CD8-positive, alpha-beta memory T cell (primary cell): ENCODE measurements at regions not wholly inside any gene's neighbourhood (a gene's known extent, or its start where the extent isn't known, plus 50 kb on each side); places are given as distances from the start of the nearest gene placed in this dataset.

Source experiments
- CTCF ChIA-PET: fragments of 350-600 bp; sonication (Branson Sonifier 250); formaldehyde crosslinking; loops from one replicate; lab custom pipeline; 2021; ENCODE audit warnings: antibody characterized with exemption; lab: Charles Lee
- POLR2A ChIA-PET: fragments of 350-600 bp; sonication (Branson Sonifier 250); formaldehyde crosslinking; loops from one replicate; lab custom pipeline; 2021; ENCODE audit warnings: antibody characterized with exemption; lab: Charles Lee
- DNase-seq, 5 donors: peaks; one replicate each; pipeline versions ENCODE4 v3.0.0 to v3.0.0-alpha.2; 2020 to 2022; ENCODE audit warnings: mixed read lengths in 1 of 5
- H3K27ac ChIP-seq: one replicate; pipeline ENCODE4 v1.7.0; 2013; ENCODE audit warnings: low read depth, mild to moderate bottlenecking, low read length, moderate library complexity
- H3K27me3 ChIP-seq: 2 replicates; pipeline ENCODE4 v1.7.0; 2013; ENCODE audit warnings: low read length, mild to moderate bottlenecking; ENCODE audit not compliant: insufficient read depth, poor library complexity, severe bottlenecking
- H3K36me3 ChIP-seq: 2 replicates; pipeline ENCODE4 v1.7.0; 2013; ENCODE audit warnings: mild to moderate bottlenecking, low read length, moderate library complexity; ENCODE audit not compliant: insufficient read depth
- H3K4me1 ChIP-seq: 2 replicates; pipeline ENCODE4 v1.7.0; 2013; ENCODE audit warnings: mild to moderate bottlenecking, low read length, moderate library complexity; ENCODE audit not compliant: insufficient read depth
- H3K4me3 ChIP-seq: 2 replicates; pipeline ENCODE4 v1.7.0; 2013; ENCODE audit warnings: mild to moderate bottlenecking, low read length
- H3K9me3 ChIP-seq: 2 replicates; pipeline ENCODE4 v1.7.0; 2013; ENCODE audit warnings: mild to moderate bottlenecking, low read length
- H3K27ac Mint-ChIP-seq, 8 donors: one replicate each; pipeline ENCODE4 v1.8.0; 2020 to 2021; ENCODE audit warnings: mixed read lengths in 8 of 8, mild to moderate bottlenecking in 6 of 8, inconsistent platforms in 3 of 8, moderate library complexity in 3 of 8
- H3K27me3 Mint-ChIP-seq, 2 donors: one replicate each; pipeline ENCODE4 v1.8.0; 2020 to 2021; ENCODE audit warnings: mixed read lengths in 2 of 2, mild to moderate bottlenecking in 1 of 2, moderate library complexity in 1 of 2
- H3K36me3 Mint-ChIP-seq, 3 donors: one replicate each; pipeline ENCODE4 v1.8.0; 2020 to 2021; ENCODE audit warnings: mixed read lengths in 3 of 3, inconsistent platforms in 1 of 3, mild to moderate bottlenecking in 1 of 3
- H3K4me1 Mint-ChIP-seq, 3 donors: one replicate each; pipeline ENCODE4 v1.8.0; 2020 to 2021; ENCODE audit warnings: mixed read lengths in 3 of 3, inconsistent platforms in 1 of 3, mild to moderate bottlenecking in 1 of 3
- H3K4me3 Mint-ChIP-seq, 7 donors: one replicate each; pipeline ENCODE4 v1.8.0; 2020 to 2021; ENCODE audit warnings: mixed read lengths in 7 of 7, mild to moderate bottlenecking in 6 of 7, moderate library complexity in 4 of 7, inconsistent platforms in 2 of 7
- H3K9me3 Mint-ChIP-seq, 5 donors: one replicate each; pipeline ENCODE4 v1.8.0; 2020 to 2022; ENCODE audit warnings: mixed read lengths in 5 of 5, mild to moderate bottlenecking in 3 of 5, moderate library complexity in 2 of 5, inconsistent platforms in 1 of 5

DNA sequence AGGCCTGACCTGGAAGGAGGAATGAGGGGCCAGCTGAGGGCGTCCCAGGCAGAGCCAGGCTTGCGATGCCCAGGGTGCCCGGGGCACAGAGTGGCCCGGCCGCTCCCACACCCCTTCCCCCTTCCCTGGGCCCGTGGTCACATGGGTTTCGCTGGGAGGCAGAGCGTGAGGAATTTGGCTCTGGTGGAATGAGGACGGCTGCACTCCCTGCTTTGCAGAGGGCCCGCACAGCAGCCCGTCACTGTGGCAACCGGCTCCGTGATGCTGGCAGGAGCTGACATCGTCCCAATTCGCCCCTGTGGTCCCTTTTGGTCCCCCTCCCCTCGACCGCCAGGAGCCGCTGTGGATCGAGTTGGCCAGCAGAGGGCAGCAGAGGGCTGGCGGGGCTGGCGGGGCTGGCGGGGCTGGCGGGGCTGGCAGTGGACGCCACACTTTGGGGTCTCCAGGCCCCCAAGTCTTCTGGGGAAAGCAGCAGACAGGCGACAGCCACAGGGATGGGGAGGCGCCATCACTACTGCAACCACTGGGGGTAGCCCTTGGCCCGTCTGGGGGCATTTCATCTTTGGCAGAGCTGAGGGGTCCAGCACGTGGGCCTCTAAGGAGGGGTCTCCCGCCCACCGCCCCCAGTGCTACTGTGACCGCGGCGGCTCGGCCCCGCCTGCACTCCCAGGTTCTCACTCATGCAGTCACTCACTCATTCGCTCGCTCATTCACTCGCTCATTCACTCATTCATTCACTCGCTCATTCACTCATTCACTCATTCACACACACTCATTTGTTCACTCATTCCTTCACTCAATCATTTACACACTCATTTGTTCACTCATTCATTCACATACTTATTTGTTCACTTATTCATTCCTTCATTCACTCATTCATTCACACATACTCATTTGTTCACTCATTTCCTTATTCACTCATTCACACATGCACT is 49.7 kb upstream of the BHLHE23 start:
- Mint-ChIP-seq H3K27me3 (peaks cover 6 to 32% of the 10 kb centered on the region in 2 donors), H3K36me3 (peaks cover 0 to 3% (median 0%) of the 10 kb centered on the region in 3 donors), H3K4me3 (no peak overlapping the region), H3K4me1 (no peaks in the 10 kb centered on the region), H3K27ac (no peak overlapping the region), H3K9me3 (no peaks in the 10 kb centered on the region)
- ChIA-PET CTCF (interaction anchor here (0.9 to 1.9 kb wide), 3 partner anchors 13 to 166 kb away, joined by 3 to 8 read pairs (median 3); no protein-coding TSS in a partner anchor), POLR2A (no interaction called here)
- no peaks in the 10 kb centered on the region for H3K4me1 ChIP-seq
- H3K27ac ChIP-seq: no peak overlapping the region
- no peaks in the 10 kb centered on the region for H3K36me3 ChIP-seq
- no peaks in the 10 kb centered on the region for H3K9me3 ChIP-seq
- H3K27me3 ChIP-seq: peaks cover 7% of the 10 kb centered on the region
- H3K4me3 ChIP-seq: no peak overlapping the region
- peak; percentile 17 to 61 (median 29) for DNase-seq
